Kidney glomerular epithelial cell (primary cell): ENCODE measurements at regions not wholly inside any gene's neighbourhood (a gene's known extent, or its start where the extent isn't known, plus 50 kb on each side); places are given as distances from the start of the nearest gene placed in this dataset.

ENCODE experiments used
- DNase-seq: peaks from one replicate; lab custom pipeline; 2025; lab: John Stamatoyannopoulos, UW

DNA sequence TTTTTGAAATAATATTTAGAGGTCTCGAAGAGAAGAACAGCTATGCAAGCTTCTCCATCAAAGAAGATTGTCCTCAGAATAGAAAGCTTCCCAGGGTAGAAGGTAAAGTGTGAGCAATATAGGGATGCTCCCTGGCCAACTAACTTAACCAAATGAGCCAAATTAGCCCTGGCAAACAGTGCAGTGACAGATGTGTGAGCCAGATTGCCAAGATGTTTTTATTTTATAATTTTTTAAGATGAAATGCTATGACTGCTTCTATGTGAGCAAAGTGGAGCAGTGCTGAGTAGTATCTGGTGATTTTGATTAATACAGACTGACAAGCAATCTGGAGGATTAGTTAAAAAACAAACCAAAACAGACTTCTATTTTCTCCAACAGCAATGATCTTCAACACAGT is 202.1 kb downstream of the NOVA1 start:
- no peak for DNase-seq

DNA sequence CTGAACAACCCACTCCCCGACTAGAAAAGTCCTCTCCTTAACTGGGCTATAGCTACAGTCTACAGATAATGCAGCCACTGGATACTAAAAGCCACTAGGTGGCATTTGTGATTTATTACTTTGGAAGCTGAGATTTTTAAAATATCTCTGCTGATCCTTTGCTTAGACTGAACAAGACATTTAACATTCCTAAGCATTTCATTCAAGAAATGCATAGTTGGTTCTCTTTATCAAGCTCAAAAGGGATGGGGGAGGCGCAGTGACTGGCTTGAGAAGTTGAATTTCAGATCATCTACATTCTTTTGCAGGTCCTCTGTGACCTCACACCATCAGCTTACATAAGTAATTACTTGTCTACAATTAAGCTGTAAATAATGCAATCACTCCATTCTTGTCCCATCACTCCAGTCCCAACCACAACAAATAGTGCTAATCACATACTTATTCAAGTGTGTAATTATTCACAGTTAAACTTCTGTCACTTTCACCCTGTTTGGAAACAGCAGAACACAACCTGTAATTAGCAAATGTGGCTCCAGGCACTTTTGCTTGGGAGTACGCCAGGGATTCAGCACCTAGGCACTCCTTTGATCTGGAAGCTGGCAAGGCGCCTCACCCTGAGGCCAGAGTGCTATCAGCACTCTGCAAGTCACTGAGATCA is 203.6 kb downstream of the NOVA1 start:
- DNase-seq, result peak; percentile 29

DNA sequence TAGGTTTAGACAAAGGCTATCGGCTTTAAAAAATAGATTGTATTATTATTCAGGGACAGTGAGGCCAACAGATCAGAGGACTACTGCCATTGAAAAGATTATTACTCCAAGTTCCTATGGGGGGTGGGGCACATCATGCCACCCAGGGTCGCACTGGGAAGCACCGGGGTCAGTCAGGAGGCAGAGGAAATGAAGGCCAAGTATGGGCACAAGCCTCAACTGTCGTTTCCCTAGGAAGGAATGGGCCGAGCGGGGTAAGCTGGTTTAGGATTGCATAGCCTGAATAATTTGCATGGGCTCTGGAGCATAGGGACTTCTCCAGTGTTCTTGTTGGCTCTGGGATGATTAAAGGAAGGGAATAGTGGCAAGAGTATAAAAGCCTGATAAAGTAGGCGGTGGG is 205.3 kb downstream of the NOVA1 start:
- DNase-seq, result no peak

DNA sequence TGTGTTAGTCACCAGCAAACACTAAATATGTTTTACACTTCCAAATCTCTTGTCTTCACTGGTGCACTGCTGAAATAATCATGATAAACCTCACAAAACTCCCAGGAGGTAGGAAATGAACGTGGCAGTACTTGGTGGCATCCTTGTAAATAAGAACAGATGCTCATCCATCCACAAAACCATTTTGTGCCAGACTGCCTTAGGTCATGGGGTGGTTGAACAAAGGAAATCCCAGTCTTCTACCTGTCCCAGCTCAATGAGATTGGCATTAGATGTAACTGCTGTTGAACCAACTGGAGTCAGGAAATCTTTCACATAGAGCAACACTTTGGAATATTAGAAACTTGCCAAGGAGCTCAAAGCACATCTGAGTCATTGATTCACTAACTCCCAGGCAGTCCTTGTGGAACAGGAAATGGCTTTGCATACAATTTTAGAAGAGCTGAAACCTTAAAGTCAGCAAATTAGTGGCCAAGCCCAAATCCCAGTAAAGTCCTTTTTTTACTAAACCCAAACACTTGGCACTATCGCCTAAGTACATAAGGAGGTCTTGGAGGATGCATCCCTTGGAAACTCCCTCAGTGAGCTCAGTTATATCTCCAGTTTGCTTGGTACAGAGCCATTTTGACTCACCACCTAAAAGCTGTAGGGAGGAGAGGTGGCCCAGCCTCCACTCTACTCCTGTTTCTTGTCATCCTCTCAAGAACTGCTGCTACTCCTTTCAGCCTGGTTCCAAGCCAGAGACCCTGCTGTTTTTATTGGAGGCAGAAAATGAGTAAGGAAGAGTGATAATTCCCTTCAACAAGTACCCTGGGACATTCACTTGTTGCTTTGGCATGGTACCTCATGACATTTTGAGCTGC is 208.0 kb downstream of the NOVA1 start:
- DNase-seq, result no peak

DNA sequence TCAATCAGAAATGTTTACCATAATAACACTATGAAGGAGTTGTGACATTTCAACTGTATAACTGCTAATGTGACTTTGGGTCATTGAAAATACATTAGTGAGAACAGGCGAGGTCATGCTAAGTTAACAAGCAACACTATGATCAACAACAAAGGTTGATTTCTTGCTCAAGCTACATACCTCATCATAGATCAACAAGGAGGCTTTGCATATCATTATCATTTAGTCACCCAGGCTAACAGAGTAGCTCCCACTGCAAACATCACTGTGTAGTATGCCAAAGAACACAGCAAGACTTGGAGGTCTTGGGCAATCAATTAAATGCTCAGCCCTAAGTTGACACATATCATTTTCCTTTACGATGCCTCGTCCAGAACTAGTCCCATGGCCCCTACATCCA is 212.5 kb downstream of the NOVA1 start:
- no peak for DNase-seq

DNA sequence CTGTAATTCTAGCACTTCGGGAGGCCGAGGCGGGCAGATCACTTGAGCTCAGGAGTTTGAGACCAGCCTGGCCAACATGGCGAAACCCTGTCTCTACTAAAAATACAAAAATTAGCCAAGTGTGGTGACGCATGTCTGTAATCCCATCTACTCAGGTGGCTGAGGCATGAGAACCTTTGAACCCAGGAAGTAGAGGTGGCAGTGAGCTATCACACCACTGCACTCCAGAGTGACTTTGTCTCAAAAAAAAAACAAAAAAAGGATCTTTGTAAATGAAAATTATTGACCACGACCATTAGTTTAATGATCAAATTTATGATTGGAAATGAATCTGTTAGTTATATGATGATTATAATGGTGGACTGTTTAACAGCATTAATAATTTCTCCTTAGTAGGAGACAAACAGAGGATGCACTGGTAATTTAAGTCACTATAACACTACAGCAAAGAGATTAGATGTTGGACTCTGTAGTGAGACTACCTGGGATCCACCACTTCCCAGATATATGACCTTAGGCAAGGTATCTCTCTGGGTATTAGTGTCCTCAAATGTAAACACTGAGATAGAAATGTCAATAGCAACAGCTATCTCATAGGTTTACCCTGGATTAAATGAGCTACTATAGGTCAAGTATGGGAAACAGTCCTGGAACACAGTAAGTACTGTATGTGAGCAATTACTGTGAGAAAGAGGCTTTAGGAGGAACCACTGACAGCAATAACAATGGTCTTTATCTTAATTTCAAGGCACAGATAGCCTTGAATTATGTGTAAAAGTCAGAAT is 214.7 kb downstream of the NOVA1 start:
- no peak for DNase-seq

DNA sequence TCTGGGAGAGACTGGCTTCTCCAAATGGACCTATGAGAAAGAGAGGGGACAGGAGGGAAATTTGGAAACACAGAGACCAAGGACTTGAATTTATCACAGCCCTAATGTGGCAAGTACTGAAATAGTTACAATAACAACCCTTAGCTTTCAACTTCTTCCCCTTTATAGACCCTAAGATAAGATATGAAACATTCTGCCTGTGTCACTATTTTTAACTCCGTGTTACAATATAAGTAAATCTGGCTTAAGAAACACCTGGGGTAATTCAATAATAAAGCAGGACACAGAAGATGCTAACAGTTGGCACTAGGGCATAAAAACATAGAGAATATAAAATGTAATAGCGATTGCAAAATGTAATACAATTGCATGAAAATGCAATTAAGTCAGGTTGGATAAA is 216.4 kb downstream of the NOVA1 start:
- DNase-seq, result no peak

DNA sequence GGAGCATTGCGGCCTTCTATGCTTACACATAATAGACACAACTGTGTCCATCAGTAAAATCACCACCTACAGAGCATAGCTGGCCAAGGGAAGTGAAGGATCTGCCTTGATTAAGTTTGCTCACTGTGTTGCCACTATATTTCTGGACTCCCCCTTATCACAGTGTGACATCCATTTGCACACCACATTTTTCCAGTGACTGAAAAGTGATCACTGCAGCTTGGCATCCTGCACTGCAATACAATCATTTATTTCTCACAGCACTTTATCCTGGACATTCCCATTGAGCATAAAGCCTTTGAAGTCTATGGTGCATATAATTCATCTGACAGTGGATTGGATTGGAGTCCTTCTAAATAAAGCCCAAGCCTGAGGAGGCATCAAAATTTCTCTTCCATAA is 217.2 kb downstream of the NOVA1 start:
- DNase-seq, result no peak

DNA sequence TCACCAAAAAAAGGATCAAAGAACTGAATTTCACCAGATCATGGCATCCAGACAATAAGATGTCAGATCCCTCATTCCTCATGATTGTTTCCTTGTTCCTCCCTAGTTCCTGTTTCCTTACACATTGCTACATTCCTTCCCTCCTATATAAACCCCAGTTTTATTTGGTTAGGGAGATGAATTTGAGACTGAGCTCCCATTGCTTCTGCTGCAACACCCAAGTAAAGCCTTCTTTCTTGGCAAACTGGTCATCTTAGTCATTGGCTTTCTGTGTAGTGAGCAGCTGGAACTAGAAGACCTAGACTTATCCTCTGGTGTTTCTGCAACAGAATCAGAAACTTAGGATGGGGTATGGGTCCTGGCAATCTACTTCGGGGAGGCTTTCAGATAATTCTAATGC is 217.9 kb downstream of the NOVA1 start:
- DNase-seq, result no peak

DNA sequence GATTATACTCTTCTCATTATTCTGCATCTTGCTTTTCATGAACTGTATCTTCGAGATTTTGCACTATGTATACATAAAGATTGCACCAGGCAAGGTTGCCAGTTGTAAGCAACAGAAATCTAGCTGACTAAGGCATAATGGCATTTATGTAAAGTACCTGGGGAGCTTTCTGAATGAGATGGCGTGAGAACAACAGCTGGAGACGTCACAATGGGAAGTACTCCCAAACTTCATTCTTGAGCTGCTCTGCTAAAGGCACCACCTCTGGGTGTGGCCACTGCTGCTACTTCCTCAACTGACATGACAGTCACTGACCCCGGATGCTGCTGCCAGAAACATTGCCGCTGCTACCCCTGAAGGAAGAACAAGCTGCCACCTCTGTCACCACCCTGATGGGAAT is 220.7 kb downstream of the NOVA1 start:
- no peak for DNase-seq

DNA sequence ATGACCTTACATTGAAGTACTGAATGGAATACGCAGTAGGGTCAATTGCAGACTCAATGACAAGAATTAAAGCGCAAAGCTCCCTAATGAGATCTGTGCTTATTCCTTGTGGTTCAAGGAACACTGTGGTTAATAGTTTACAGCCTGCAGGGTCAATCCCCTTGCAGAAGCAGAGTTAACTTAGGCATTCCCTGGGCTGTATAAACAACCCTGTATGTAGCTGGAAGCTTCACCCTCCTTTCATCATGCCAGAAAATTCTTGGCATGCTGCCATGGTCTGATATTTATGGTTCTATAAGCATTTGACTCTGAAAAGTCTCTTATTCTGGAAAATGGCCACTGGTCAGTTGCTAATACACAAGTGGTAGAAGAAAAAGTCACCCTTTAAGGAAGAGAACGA is 227.7 kb downstream of the NOVA1 start:
- peak; percentile 14 for DNase-seq

DNA sequence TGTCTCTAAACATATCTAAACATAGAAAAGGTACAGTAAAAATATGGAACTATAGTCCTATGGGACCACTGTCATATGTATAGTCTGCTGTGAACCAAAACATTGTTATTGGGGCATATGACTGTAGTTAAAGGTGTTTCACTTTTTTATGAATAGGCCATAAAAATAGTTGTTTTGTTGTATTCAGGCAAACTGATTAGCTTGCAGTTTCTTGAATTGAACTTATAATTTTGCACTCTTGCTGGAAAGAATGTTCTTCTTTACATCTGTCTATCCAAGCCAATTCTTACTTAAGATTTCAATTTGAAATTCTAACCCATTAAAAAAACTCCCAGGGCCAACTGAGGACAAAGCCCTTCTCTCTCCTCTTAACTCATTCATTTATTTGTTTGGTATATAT is 234.1 kb downstream of the NOVA1 start:
- no peak for DNase-seq

DNA sequence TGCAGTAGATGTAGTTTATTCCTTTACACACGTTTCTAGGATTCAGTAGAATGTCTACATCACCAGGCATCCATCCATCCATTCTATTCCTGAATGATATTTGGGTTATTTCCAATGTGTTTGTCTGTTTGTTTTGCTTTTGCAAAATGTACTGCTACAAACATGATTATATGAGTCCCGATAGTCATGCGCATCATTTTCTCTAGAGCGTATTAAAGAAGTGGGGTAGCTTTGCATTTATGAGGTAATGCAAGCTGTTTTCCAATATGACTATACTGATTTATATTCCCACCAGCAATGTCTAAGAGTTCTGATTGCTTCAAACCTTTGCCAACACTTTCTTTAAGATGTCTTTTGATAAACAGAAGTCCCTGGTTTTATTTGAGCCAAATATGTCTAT is 253.2 kb downstream of the NOVA1 start:
- no peak for DNase-seq

DNA sequence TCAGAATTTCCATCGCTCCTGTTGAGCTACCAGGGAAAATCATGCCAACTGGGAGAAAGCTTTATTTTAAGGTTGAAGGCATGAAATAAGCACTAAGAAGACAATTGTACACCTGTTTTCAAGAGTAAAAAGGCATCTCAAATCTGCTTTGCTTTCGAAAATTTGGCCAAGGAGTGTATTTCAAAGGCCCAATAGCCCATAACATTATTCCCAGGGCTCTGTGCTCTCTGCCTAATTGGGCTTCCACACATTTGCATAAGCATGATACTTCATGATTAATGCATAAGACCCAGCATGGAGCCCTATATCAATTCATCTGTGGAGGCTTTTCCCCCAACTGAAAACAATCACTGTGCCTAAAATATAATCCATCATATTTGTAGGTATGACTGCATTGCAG is 258.5 kb downstream of the NOVA1 start:
- no peak for DNase-seq

DNA sequence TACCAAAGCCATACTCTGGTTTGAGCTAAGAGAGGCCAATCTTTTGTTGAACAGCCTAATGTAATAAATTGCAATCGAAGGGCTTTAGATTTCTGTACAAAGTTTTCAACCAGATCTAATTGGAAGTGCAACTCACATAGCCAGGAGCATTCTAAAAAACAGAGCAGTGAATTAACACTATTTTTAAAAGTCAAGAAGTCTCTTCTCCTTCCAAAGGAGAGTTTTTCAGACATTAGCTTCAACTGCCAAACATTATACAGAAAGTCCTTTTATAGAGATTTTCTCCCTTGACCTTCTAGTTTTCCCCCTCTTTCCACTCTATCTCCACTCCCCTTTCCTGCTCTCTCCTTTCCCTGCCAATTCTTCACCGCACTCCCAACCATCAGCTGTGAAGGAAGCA is 259.6 kb downstream of the NOVA1 start:
- no peak for DNase-seq

DNA sequence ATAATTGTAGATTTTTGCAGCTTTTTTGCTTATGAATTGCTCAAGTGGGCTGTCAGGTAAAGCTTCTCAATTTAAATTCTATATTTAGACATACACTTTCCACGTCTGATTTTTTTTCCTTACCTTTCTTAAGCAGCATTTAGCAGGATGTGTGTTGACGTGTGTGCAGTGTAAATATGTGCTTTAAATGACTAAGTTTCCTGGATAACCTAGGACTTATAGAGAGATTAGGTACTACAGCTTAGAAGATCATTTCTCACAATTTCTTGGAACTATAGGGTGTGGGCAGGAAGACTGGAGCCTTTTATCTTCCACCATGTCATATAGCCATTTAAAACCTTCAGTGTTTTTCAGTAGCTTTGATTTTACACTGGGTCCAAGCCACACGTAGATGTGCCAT is 263.5 kb downstream of the NOVA1 start:
- no peak for DNase-seq

DNA sequence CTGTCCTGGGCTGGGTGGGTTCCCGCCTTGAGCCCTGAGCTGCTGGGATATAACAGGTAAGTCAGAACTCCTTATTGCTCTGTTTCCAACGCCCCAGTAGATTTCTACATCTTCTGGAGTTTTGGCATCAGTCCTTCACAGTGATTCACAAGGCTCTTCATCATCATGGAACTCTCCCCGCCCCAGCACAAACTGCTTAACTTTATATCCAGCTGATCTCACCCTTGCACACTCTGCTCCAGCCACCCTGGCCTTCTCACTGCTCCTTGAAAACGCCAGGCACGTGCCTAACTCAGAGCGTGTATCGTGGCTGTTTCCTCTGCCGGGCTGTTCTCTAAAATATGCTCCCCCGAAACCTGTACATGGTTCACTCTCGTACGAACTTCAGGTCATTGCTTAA is 264.9 kb downstream of the NOVA1 start:
- DNase-seq, result no peak

DNA sequence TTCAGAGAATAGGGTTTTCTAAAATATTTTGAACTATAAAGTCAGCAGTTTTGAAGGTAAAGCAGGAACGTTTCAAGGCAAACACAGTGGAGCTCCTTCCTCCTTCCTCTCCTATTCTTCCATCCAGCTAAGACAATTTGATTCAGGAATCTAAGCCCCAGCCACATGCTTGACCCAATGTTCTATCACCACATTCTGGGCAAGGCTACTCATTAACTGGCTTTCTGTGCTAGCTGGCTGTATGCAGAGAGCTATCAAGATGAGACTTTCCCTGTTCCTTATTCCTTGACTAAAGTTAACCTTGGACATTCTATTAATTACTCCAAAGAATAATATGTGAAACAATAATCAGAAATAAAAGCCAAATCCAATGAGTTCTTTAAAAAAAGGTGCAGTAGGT is 266.9 kb downstream of the NOVA1 start:
- peak; percentile 35 for DNase-seq

DNA sequence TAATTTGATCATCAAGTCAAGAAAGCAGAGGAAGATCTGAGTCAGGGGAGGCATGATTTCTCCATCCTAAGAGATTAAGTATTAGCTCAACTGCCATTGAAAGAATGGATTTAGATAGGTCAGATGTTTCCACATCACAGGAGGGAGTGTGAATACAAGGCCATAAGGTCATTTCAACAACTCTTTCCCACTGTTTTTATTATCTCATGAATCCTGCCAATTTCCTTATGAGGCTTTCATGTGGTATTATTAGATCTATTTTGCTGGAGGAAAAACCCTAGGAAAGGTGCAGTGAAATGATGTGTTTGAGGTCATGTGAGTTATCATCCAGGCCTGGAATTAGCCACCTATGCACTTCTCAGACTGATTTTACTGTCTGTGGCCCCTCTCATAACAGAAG is 269.0 kb downstream of the NOVA1 start:
- DNase-seq, result peak; percentile 50

DNA sequence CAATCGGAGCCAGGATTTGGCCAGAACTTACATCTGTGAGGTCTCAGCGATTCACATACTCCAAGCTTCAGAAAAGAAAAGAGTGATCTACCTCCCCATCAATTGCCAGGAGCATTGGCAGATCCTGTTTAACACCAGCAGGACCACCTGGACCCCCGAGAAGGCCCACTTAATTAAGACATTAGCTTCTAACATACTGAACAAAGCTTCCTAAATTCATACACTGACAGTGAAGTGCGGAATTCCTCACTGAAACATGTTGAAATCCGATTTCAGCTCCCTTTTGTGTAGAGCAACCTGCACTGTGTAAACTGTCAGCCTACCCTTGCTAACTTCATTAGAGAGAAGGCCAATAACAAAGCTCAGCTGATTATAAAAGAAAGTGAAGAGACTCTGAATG is 274.0 kb downstream of the NOVA1 start:
- DNase-seq, result no peak

DNA sequence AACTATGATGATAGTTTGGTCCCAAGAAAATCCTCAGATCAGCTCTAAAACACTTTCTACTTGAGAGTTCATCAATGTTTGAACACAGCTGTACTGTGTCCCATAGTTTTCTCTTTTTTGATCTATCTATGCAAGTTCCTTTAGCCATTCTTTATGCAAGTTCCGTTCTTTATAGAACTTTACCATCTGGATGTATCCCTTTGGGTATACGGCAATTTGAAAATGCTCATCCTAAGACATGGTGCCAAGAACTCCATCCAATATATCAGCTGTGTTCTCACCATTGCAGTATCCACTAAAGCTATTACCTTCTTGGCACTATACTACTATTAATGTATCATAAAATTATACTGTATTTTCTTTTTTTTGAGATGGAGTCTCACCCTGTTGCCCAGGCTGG is 276.9 kb downstream of the NOVA1 start:
- DNase-seq, result no peak

DNA sequence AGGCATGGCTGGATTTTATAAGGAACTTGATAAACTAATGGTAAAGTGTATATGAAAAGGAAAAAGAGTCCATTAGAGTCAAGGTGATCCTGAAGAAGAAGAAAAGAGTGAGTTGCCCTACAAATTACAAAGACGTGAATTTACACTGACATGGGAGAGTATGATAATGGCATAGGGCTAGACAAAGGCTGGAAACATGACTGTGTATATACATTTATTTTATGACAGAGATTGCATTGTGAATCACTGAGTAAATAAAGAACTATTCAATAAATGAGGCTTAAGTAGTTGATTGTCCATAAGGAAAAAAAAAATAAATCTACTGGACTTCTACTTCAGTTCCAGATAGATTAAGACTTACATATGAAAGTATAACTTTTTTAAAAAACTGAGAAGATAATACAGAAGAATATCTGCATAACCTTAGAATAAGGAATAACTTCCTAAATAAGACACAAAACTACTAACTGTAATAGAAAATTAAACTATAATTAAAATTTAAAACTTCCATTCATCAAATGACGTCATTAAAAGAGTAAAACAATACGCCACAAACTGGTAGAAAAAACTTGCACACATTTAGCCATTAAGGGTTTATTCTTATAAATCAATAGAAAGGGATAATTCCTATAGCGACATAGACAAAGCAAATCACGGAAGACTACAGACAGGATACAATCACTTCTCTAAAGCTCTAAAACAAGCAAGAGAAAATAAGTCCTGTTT is 278.5 kb downstream of the NOVA1 start:
- DNase-seq, result no peak
